GM19025 (cell line): ENCODE measurements at regions not wholly inside any gene's neighbourhood (a gene's known extent, or its start where the extent isn't known, plus 50 kb on each side); places are given as distances from the start of the nearest gene placed in this dataset.
"Not testable (repeated sequence)": the region's sequence is repeated elsewhere in the genome, so short reads cannot be mapped to it uniquely, and the experiment has no call there.

Experiments
- ATAC-seq: cut with Tn5 transposase; IDR thresholded peaks from one replicate; pipeline ENCODE4 v1.9.1; 2021; ENCODE audit warnings: mild to moderate bottlenecking, low read depth, moderate library complexity; ENCODE audit not compliant: unreplicated experiment

GRCh38 chr4:27343411-27343810, 482.8 kb downstream of the STIM2 start:
- ATAC-seq = no peak

DNA sequence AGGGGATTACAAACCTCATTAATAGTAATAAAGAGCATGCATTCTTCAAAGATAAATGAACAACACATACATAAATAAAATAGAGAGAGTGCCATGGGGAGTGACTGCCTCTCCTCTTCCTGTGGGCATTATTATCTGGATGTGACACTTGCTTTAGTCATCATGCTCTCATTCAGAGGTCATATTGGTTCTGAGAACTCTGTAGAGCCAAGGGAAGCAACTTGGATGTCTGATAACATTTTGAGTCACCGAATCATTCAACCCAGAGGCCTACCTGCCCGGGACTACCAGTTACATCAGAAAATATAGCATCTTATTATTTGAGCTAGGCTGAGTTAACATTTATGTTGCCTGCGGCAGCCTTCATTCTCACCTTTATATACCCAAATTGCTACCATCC, 489.5 kb downstream of the STIM2 start:
- no peak for ATAC-seq

- no peak for ATAC-seq
Observed at GRCh38 chr4:27357283-27357682, 496.6 kb downstream of the STIM2 start.

- ATAC-seq = no peak
Observed at GRCh38 chr4:27358269-27358668, 497.6 kb downstream of the STIM2 start.

- no peak for ATAC-seq
Observed at GRCh38 chr4:27360131-27360530, 499.5 kb downstream of the STIM2 start.

DNA sequence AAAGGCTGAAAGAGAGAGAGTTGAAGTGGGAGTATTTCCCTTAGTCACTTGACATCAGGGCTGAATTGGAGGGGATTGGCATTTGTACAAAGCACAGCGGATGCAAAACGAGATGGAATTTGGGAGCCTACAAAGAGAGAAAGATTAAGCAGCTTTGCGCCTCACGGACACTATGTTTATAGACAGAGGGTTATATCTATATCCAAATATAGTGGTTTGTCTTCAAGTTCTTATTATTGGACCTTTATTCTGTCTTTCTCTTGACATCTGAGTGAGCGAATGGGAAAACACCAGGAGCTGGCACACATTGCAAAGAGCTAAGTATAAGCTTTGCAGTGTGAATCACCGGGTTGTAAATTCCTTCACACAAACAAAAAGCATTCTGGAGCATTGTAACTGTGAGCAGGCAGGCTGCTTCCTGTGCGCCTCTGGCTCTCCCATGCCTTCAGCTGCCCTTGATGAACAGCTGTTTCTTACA, 500.2 kb downstream of the STIM2 start:
- no peak for ATAC-seq

- ATAC-seq = no peak
Observed at GRCh38 chr4:27364509-27364908, 503.9 kb downstream of the STIM2 start.

DNA sequence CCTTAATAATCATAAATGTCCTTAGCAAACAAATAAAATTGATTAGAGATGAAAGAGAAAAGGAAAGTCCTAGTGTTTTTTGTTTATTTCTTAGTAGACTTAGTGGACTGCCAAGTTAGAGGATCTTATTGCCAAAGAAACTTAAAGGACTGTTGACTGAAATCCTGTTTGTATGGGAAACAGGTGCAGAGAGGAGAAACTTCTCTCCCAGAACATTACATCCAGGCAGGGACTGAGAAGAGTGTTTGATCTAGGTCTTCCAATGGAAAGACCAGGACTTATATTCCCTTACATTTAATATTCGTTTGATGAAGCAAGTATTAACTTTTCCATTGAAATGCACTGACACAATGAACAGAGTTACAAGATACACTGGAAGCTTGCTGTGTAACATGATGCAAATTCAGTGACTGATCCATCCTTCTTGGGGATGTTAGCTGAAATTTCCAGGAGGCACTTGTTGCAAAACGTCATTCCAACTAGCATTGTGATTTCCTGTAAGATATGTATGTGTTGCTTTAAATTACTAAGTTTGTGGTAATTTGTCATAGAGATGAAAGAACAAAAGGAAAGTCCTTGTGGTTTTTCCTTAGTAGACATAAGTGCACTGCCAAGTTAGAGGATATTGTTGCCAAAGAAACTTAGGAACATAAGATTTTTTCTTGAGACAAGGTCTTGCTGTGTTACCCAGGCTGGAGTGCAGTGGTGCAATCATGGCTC, 505.6 kb downstream of the STIM2 start:
- ATAC-seq = no peak

- ATAC-seq = no peak
Observed at GRCh38 chr4:27368781-27369180, 508.1 kb downstream of the STIM2 start.

- no peak for ATAC-seq
Observed at GRCh38 chr4:27381815-27382214, 521.2 kb downstream of the STIM2 start.

- no peak for ATAC-seq
Observed at GRCh38 chr4:27387711-27388110, 527.1 kb downstream of the STIM2 start.

DNA sequence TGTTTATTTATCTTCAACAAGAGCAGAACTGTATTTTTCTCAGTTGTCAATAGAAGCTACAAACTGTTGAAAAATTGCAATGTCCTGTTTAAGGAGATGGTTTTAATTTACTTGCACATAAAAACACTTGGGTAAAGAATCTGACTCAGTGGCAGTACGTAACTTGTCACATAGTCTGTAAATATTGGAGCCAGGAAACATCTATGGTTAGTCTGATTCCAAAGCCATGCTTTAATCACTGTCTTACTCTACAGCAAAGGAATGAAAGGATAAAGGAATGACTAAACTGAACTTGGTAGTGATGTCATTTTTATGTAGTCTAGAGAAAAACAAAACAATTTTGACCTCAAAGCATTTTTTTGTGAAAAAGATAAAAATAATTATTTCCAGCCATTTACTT, 537.2 kb downstream of the STIM2 start:
- no peak for ATAC-seq

- no peak for ATAC-seq
Observed at GRCh38 chr4:27398631-27399310, 538.1 kb downstream of the STIM2 start.

- ATAC-seq = no peak
Observed at GRCh38 chr4:27407616-27408015, 547.0 kb downstream of the STIM2 start.

DNA sequence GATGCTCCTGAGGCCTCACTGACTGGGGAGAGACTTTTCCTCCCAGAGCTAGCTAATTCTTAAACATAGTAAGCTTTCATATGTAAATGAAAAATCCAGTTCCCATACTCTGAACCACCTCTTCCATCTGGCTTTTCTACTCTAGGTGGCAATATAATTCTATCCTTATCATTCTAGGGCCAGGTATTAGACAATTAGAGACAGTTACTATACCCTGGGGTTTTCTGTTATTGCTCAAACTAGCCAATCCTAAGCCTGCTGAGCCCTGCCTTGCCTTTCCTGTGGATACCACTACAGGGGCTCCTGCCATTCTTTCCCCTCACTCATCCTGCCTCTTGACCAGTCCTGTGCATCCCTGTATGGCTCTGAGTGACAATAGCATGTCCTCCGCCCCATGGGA, 552.0 kb downstream of the STIM2 start:
- no peak for ATAC-seq

- ATAC-seq = no peak
Observed at GRCh38 chr4:27414887-27415731, 554.5 kb downstream of the STIM2 start.

GRCh38 chr4:27428661-27429060, 568.0 kb downstream of the STIM2 start:
- ATAC-seq = no peak

- ATAC-seq = no peak
Observed at GRCh38 chr4:27429364-27429871, 568.8 kb downstream of the STIM2 start.

DNA sequence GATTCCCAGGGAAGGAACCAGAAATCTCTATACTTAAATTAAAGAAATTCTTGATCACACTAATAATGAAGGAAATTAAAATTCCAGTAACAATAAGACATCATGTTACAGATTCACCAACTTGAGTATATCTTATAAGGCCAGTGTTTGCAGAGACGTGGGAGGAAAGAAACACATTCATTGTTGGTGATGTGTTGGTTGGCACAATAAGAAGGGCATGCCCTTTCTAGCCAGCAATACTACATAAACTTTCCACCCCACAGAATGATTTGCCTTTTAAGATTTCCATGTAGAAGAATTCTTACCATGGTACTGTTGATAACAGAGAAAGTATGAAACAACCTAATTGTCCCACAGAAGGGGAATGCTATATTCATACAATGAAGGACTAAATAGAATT, 581.5 kb downstream of the STIM2 start:
- no peak for ATAC-seq

DNA sequence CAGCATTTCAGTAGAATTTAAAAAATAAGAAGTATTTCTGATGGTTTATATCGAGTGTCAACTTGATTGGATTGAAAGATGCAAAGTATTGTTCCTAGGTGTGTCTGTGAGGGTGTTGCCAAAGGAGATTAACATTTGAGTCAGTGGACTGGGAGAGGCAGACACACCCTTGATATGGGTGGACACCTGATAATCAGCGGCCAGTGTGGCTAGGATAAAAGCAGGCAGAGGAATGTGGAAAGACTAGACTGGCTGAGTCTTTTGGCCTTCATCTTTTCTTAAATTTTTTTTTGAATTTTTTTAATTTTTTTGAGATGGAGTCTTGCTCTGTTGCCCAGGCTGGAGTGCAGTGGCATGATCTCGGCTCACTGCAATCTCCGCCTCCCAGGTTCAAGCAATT, 582.0 kb downstream of the STIM2 start:
- not testable (repeated sequence) for ATAC-seq

- ATAC-seq = no peak
Observed at GRCh38 chr4:27463816-27464215, 603.2 kb downstream of the STIM2 start.
